DND-41 (cell line): ENCODE measurements at regions not wholly inside any gene's neighbourhood (a gene's known extent, or its start where the extent isn't known, plus 50 kb on each side); places are given as distances from the start of the nearest gene placed in this dataset.

Experiments used
- EZH2 ChIP-seq: IDR thresholded peaks from 3 replicates; pipeline ENCODE4 v1.6.1; 2012; ENCODE audit warnings: borderline replicate concordance, low read depth, mild to moderate bottlenecking, moderate library complexity, low read length, inconsistent platforms; ENCODE audit not compliant: severe bottlenecking
- TF ChIP-seq, protein P1 (sequence below): IDR thresholded peaks from 2 replicates; pipeline ENCODE4 v1.5.1; 2012; ENCODE audit warnings: borderline replicate concordance, low read length, moderate library complexity, mild to moderate bottlenecking; ENCODE audit not compliant: poor library complexity, severe bottlenecking; ENCODE audit errors: extremely low read depth

DNA sequence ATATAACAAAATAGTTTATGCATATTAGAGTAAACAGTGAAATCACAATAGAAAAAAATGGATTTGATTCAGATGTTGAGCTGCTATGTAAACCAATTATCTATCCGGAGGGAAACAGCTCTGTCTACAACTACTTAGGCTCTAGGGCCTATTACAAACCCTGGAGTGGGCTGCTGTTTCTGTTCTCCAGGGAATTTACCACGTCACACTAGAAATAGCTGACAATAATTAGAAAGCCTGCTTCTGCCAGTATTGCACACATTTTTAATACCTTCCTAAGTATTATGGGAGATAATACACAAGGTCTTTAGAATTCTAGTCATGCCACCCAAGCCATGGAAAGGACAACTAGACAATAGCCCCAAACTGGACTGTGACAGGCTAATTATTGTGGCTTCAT, 411.1 kb downstream of the FIGN start:
- no peak for TF ChIP-seq EZH2
- TF ChIP-seq, protein P1, sequence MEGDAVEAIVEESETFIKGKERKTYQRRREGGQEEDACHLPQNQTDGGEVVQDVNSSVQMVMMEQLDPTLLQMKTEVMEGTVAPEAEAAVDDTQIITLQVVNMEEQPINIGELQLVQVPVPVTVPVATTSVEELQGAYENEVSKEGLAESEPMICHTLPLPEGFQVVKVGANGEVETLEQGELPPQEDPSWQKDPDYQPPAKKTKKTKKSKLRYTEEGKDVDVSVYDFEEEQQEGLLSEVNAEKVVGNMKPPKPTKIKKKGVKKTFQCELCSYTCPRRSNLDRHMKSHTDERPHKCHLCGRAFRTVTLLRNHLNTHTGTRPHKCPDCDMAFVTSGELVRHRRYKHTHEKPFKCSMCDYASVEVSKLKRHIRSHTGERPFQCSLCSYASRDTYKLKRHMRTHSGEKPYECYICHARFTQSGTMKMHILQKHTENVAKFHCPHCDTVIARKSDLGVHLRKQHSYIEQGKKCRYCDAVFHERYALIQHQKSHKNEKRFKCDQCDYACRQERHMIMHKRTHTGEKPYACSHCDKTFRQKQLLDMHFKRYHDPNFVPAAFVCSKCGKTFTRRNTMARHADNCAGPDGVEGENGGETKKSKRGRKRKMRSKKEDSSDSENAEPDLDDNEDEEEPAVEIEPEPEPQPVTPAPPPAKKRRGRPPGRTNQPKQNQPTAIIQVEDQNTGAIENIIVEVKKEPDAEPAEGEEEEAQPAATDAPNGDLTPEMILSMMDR = no peak
